Endothelial cell of umbilical vein (primary cell): ENCODE measurements at regions not wholly inside any gene's neighbourhood (a gene's known extent, or its start where the extent isn't known, plus 50 kb on each side); places are given as distances from the start of the nearest gene placed in this dataset.

Experiments used
- BruUV-seq: library from RNA; stranded (reverse); fragments of 400-500 nt; replicated peaks from 2 replicates; lab custom pipeline; 2021; lab: Mats Ljungman, UMichigan
- CTCF ChIA-PET: fragments of 300-600, 350-600 bp; sonication (Branson Sonifier 250); formaldehyde crosslinking; loops from one replicate; lab custom pipeline; 2021; ENCODE audit warnings: antibody characterized with exemption, inconsistent platforms; lab: Charles Lee
- POLR2A ChIA-PET: fragments of 300-600, 350-600 bp; sonication (Branson Sonifier 250); formaldehyde crosslinking; loops from one replicate; lab custom pipeline; 2021; ENCODE audit warnings: antibody characterized with exemption, inconsistent platforms; lab: Charles Lee
- DNase-seq: peaks from one replicate; pipeline ENCODE4 v3.0.0-alpha.2; 2011; ENCODE audit warnings: low read depth, low spot score
- FAIRE-seq: peaks from 2 replicates; lab custom pipeline; 2011; peaks lifted over from hg19 to GRCh38; lab: Jason Lieb, UNC
- H2AFZ ChIP-seq: 2 replicates; pipeline ENCODE4 v1.6.0; 2012; ENCODE audit warnings: low read depth, low read length, control low read depth, inconsistent platforms
- H3K27ac ChIP-seq: 2 replicates; pipeline ENCODE4 v1.5.1; 2011; ENCODE audit warnings: low read depth, mild to moderate bottlenecking, control low read depth, low read length, moderate library complexity; ENCODE audit not compliant: insufficient read depth
- H3K27me3 ChIP-seq, 2 experiments: 2 replicates each; pipeline versions ENCODE4 v1.6.0 to v1.6.1; 2011; ENCODE audit warnings: low read length in 2 of 2, mixed read lengths in 1 of 2; ENCODE audit not compliant: control insufficient read depth in 2 of 2, insufficient read depth in 2 of 2
- H3K36me3 ChIP-seq, 2 experiments: 2 replicates in 1 of 2; 3 replicates in 1 of 2; pipeline ENCODE4 v1.5.1; 2011; ENCODE audit warnings: low read length in 2 of 2, mild to moderate bottlenecking in 1 of 2, moderate library complexity in 1 of 2; ENCODE audit not compliant: control insufficient read depth in 2 of 2, insufficient read depth in 2 of 2; ENCODE audit errors: extremely low read depth in 1 of 2
- H3K4me1 ChIP-seq: 3 replicates; pipeline ENCODE4 v1.5.1; 2011; ENCODE audit warnings: mild to moderate bottlenecking, low read length; ENCODE audit not compliant: control insufficient read depth, insufficient read depth; ENCODE audit errors: extremely low read depth
- H3K4me2 ChIP-seq: 2 replicates; pipeline ENCODE4 v1.6.1; 2011; ENCODE audit warnings: low read length, control low read depth, mixed read lengths; ENCODE audit not compliant: insufficient read depth
- H3K4me3 ChIP-seq, 3 experiments: fragments of 200-600 bp in 1 of 3; sonication (generic), shearing (Covaris generic) in 1 of 3; replicated peaks in 1 of 3; 2 replicates each; pipeline ENCODE4 v1.5.1; 2011 to 2016; ENCODE audit warnings: control low read depth in 3 of 3, low read length in 3 of 3, mild to moderate bottlenecking in 2 of 3, inconsistent platforms in 1 of 3, low read depth in 1 of 3, moderate library complexity in 1 of 3; ENCODE audit not compliant: insufficient read depth in 1 of 3
- H3K79me2 ChIP-seq: 2 replicates; pipeline ENCODE4 v1.6.0; 2012; ENCODE audit warnings: low read length, inconsistent platforms; ENCODE audit not compliant: control insufficient read depth, insufficient read depth
- H3K9ac ChIP-seq: replicated peaks from 2 replicates; pipeline ENCODE3; 2011; ENCODE audit warnings: low read length, control low read depth; ENCODE audit not compliant: insufficient read depth; ENCODE audit errors: extremely low read depth
- H3K9me1 ChIP-seq: replicated peaks from 3 replicates; pipeline ENCODE4 v1.6.0; 2011; ENCODE audit warnings: mild to moderate bottlenecking, low read length; ENCODE audit not compliant: control insufficient read depth, insufficient read depth; ENCODE audit errors: extremely low read depth
- H3K9me3 ChIP-seq: replicated peaks from 2 replicates; pipeline ENCODE4 v1.5.1; 2012; ENCODE audit warnings: low read length, inconsistent platforms; ENCODE audit not compliant: control insufficient read depth, insufficient read depth
- H4K20me1 ChIP-seq: replicated peaks from 2 replicates; pipeline ENCODE3; 2011; ENCODE audit warnings: mild to moderate bottlenecking, low read length; ENCODE audit not compliant: control insufficient read depth, insufficient read depth; ENCODE audit errors: extremely low read depth
- CTCF ChIP-seq, 2 donors: IDR thresholded peaks; 1 replicate in 1 of 2; 2 replicates in 1 of 2; pipeline ENCODE4 v1.5.1; 2011; ENCODE audit warnings: low read length in 2 of 2, mild to moderate bottlenecking in 2 of 2, moderate library complexity in 2 of 2, control low read depth in 1 of 2, inconsistent platforms in 1 of 2, low read depth in 1 of 2; ENCODE audit not compliant: insufficient read depth in 1 of 2; ENCODE audit errors: extremely low read depth in 1 of 2
- EZH2 ChIP-seq: IDR thresholded peaks from 2 replicates; pipeline ENCODE4 v1.6.1; 2012; ENCODE audit warnings: borderline replicate concordance, low read depth, mild to moderate bottlenecking, moderate library complexity, low read length, inconsistent platforms; ENCODE audit not compliant: severe bottlenecking
- FOS ChIP-seq: IDR thresholded peaks from 2 replicates; pipeline ENCODE4 v1.6.1; 2011; ENCODE audit warnings: mild to moderate bottlenecking, low read length, moderate library complexity, borderline replicate concordance; ENCODE audit not compliant: insufficient read depth
- GATA2 ChIP-seq: IDR thresholded peaks from 2 replicates; pipeline ENCODE4 v1.7.0; 2011; ENCODE audit warnings: low read depth, mild to moderate bottlenecking, moderate library complexity, mixed read lengths, low read length; ENCODE audit not compliant: insufficient read length, insufficient read depth
- JUN ChIP-seq: IDR thresholded peaks from 2 replicates; pipeline ENCODE4 v1.6.1; 2011; ENCODE audit warnings: borderline replicate concordance, low read depth; ENCODE audit not compliant: insufficient read length, insufficient read depth
- MYC ChIP-seq: IDR thresholded peaks from one replicate; pipeline ENCODE4 v1.6.1; 2011; ENCODE audit warnings: mild to moderate bottlenecking, low read depth, low read length
- POLR2A ChIP-seq: IDR thresholded peaks from 2 replicates; pipeline ENCODE4 v1.6.1; 2012; ENCODE audit warnings: low read depth, mild to moderate bottlenecking, control low read depth, low read length
- POLR2AphosphoS5 ChIP-seq: IDR thresholded peaks from 2 replicates; pipeline ENCODE4 v1.6.1; 2012; ENCODE audit warnings: low read depth, mild to moderate bottlenecking, control low read depth, low read length, moderate library complexity; ENCODE audit not compliant: insufficient read depth
- dilution Hi-C: fragments of 300-500 bp; cut with MboI; formaldehyde crosslinking; loops from one replicate; pipeline ENCODE4 v1.15.0; 2019; ENCODE audit warnings: low sequenced_read_pairs; ENCODE audit not compliant: extremely low pct_ligation_motif_present
- intact Hi-C: fragments of 100-400 bp; cut with micrococcal nuclease; formaldehyde crosslinking; loops from one replicate; pipeline ENCODE4 v1.10.0; 2022
- TF ChIP-seq, protein P1 (sequence below): IDR thresholded peaks from 2 replicates; pipeline ENCODE4 v1.6.1; 2011; ENCODE audit not compliant: insufficient read depth, insufficient read length

- POLR2A ChIA-PET = no interaction called here
- Histone ChIP-seq H2AFZ (no peak overlapping the region), H3K27ac (no peak overlapping the region), H3K9ac (no peak overlapping the region), H3K4me2 (no peak overlapping the region), H3K27me3 (no peaks in the 10 kb centered on the region), H3K79me2 (no peaks in the 10 kb centered on the region), H4K20me1 (no peaks in the 10 kb centered on the region), H3K4me1 (no peaks in the 10 kb centered on the region), H3K4me3 (no peak overlapping the region), H3K9me3 (no peaks in the 10 kb centered on the region), H3K36me3 (no peaks in the 10 kb centered on the region), H3K9me1 (no peaks in the 10 kb centered on the region)
- no peak for DNase-seq
- dilution Hi-C loops = no loop called here
- FAIRE-seq = no peak
- TF ChIP-seq MYC = no peak
- no peak for TF ChIP-seq POLR2A
- TF ChIP-seq GATA2 = no peak
- no peak for TF ChIP-seq CTCF (IDR thresholded peaks at IDR 0.05; ENCODE audit: extremely low read depth in 1 of 2, insufficient read depth in 1 of 2, low read depth in 1 of 2, low read length in 2 of 2)
- TF ChIP-seq EZH2 = no peak
- no peak for TF ChIP-seq POLR2AphosphoS5
- TF ChIP-seq FOS = no peak
- no peak for TF ChIP-seq JUN
- TF ChIP-seq, protein P1, sequence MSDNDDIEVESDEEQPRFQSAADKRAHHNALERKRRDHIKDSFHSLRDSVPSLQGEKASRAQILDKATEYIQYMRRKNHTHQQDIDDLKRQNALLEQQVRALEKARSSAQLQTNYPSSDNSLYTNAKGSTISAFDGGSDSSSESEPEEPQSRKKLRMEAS = no peak
- no TSS peak for BruUV-seq
- CTCF ChIA-PET = no interaction called here
- intact Hi-C loops = no loop called here
Observed at GRCh38 chr14:29486132-29486531, 441.5 kb downstream of the PRKD1 start.
